Tibial nerve (tissue), 4 donors: ENCODE measurements at regions not wholly inside any gene's neighbourhood (a gene's known extent, or its start where the extent isn't known, plus 50 kb on each side); places are given as distances from the start of the nearest gene placed in this dataset.

Experiments
- CTCF ChIP-seq, 5 experiments: fragments of 200-600 bp in 3 of 5; fragments of 450-650 bp in 2 of 5; sonication (generic) in 3 of 5; IDR thresholded peaks; one replicate each; pipeline ENCODE4 v1.5.1; 2016 to 2019; ENCODE audit warnings: antibody characterized with exemption in 5 of 5, mild to moderate bottlenecking in 3 of 5, moderate library complexity in 2 of 5
- EP300 ChIP-seq, 2 donors: sonication (generic); formaldehyde crosslinking; IDR thresholded peaks; one replicate each; pipeline ENCODE4 v1.6.1; 2017; ENCODE audit warnings: antibody characterized with exemption in 2 of 2, mild to moderate bottlenecking in 1 of 2

- TF ChIP-seq EP300 (IDR thresholded peaks at IDR 0.05) (no peak), CTCF (IDR thresholded peaks at IDR 0.05) (no peak)
These were observed 144.8 kb upstream of the NEBL start for GRCh38 chr10:21041763-21042458.
